ENCODE measurements at regions not wholly inside any gene's neighbourhood (a gene's known extent, or its start where the extent isn't known, plus 50 kb on each side); places are given as distances from the start of the nearest gene placed in this dataset.

DNA sequence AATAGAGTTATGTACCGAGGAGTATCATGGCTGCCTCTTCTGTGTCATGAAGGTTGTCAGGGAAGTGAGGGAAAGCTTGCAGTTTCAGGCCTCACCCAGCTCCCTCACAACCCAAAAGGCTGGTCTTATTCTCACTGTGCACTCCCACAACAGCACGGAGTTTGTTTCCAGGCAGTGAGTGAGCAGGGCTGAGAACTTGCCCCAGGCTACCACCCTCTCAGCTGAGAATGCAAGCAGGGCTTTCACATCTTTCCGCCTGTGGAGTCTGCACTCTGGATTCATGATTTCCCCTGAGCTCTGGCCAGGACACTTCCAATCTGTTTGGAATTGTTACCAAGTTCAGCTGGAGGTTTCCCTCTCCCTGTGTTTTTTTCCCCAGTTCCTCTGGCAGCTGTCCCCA is 2284.7 kb upstream of the PCDH20 start:
- TF ChIP-seq EZH2phosphoT487 (IDR thresholded peaks at IDR 0.05; ENCODE audit: borderline replicate concordance) = no peak
- TF ChIP-seq, protein P1, sequence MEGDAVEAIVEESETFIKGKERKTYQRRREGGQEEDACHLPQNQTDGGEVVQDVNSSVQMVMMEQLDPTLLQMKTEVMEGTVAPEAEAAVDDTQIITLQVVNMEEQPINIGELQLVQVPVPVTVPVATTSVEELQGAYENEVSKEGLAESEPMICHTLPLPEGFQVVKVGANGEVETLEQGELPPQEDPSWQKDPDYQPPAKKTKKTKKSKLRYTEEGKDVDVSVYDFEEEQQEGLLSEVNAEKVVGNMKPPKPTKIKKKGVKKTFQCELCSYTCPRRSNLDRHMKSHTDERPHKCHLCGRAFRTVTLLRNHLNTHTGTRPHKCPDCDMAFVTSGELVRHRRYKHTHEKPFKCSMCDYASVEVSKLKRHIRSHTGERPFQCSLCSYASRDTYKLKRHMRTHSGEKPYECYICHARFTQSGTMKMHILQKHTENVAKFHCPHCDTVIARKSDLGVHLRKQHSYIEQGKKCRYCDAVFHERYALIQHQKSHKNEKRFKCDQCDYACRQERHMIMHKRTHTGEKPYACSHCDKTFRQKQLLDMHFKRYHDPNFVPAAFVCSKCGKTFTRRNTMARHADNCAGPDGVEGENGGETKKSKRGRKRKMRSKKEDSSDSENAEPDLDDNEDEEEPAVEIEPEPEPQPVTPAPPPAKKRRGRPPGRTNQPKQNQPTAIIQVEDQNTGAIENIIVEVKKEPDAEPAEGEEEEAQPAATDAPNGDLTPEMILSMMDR (conservative IDR thresholded peaks at IDR 0.05; ENCODE audit: low read length) = no peak
- Histone ChIP-seq H3K4me2 (ENCODE audit: low read depth, low read length, poor library complexity, severe bottlenecking) (no peak overlapping the region), H3K9me3 (ENCODE audit: insufficient read depth, low read depth, low read length) (no peaks in the 10 kb centered on the region), H4K20me1 (ENCODE audit: insufficient read depth, low read length, poor library complexity, severe bottlenecking) (no peaks in the 10 kb centered on the region), H3K4me1 (ENCODE audit: insufficient read depth, low read length, poor library complexity, severe bottlenecking) (no peaks in the 10 kb centered on the region), H3K4me3 (ENCODE audit: low read length, poor library complexity, severe bottlenecking) (no peak overlapping the region), H3K36me3 (ENCODE audit: insufficient read depth, low read length) (no peaks in the 10 kb centered on the region), H3K9ac (ENCODE audit: low read depth, low read length, poor library complexity, severe bottlenecking) (no peak overlapping the region), H3K79me2 (ENCODE audit: insufficient read depth, low read length) (no peaks in the 10 kb centered on the region), H3F3A (ENCODE audit: low read depth) (no peaks in the 10 kb centered on the region), H3K27me3 (ENCODE audit: insufficient read depth, low read length, poor library complexity, severe bottlenecking) (no peaks in the 10 kb centered on the region), H3K9me2 (replicated peaks; ENCODE audit: low read depth, low read length) (no peaks in the 10 kb centered on the region), H2AFZ (ENCODE audit: low read length) (no peak overlapping the region)

DNA sequence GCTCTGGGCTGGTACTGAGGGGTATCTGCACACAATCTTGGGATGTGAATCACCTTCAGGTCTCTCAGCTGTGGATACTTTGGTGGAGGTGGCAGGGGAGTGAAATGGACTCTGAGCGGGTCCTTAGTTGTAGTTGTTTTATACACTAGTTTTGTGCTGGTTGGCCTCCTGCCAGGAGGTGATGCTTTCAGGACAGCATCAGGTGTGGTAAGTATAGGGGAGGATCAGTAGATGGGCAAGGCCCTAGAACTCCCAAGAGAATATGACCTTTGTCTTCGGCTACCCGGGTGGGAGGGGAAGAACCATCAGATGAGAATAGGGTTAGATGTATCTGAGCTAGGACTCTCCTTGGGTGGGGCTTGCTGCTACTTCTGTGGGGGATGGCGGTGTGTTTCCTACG is 2284.3 kb upstream of the PCDH20 start:
- Histone ChIP-seq H2AFZ (ENCODE audit: low read length) (no peak overlapping the region), H3K4me1 (ENCODE audit: insufficient read depth, low read length, poor library complexity, severe bottlenecking) (no peaks in the 10 kb centered on the region), H3K9me3 (ENCODE audit: insufficient read depth, low read depth, low read length) (no peaks in the 10 kb centered on the region), H4K20me1 (ENCODE audit: insufficient read depth, low read length, poor library complexity, severe bottlenecking) (no peaks in the 10 kb centered on the region), H3K79me2 (ENCODE audit: insufficient read depth, low read length) (no peaks in the 10 kb centered on the region), H3K27me3 (ENCODE audit: insufficient read depth, low read length, poor library complexity, severe bottlenecking) (no peaks in the 10 kb centered on the region), H3K36me3 (ENCODE audit: insufficient read depth, low read length) (no peaks in the 10 kb centered on the region), H3K4me2 (ENCODE audit: low read depth, low read length, poor library complexity, severe bottlenecking) (no peak overlapping the region), H3K9ac (ENCODE audit: low read depth, low read length, poor library complexity, severe bottlenecking) (no peak overlapping the region), H3F3A (ENCODE audit: low read depth) (no peaks in the 10 kb centered on the region), H3K4me3 (ENCODE audit: low read length, poor library complexity, severe bottlenecking) (no peak overlapping the region), H3K9me2 (replicated peaks; ENCODE audit: low read depth, low read length) (no peaks in the 10 kb centered on the region)
- TF ChIP-seq, protein P1 (conservative IDR thresholded peaks at IDR 0.05; ENCODE audit: low read length) = no peak
- TF ChIP-seq EZH2phosphoT487 (IDR thresholded peaks at IDR 0.05; ENCODE audit: borderline replicate concordance) = no peak

DNA sequence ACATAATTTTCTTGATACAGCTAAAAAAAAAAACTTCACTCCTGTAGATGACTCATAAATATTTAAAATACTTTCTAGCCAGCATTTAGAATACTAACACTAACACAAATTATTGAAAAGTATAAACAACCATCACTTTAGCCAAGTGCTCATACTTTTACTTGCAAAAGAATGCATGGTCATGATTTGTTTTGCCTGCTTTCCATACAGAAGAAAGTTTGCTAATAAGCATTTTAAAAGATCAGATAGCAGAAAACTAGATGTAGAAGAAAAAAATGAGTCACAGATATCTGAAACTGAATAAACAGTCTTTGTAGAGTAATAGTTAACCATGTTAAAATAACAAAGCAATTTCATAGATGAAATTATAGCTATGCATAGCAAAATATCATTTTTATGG is 2280.4 kb upstream of the PCDH20 start:
- H3K9ac ChIP-seq (ENCODE audit: low read depth, low read length, poor library complexity, severe bottlenecking) = no peak overlapping the region
- H4K20me1 ChIP-seq (ENCODE audit: insufficient read depth, low read length, poor library complexity, severe bottlenecking) = no peaks in the 10 kb centered on the region
- no peaks in the 10 kb centered on the region for H3K9me3 ChIP-seq (ENCODE audit: insufficient read depth, low read depth, low read length)
- H3K27me3 ChIP-seq (ENCODE audit: insufficient read depth, low read length, poor library complexity, severe bottlenecking) = no peaks in the 10 kb centered on the region
- no peaks in the 10 kb centered on the region for H3K4me1 ChIP-seq (ENCODE audit: insufficient read depth, low read length, poor library complexity, severe bottlenecking)
- H3K4me3 ChIP-seq (ENCODE audit: low read length, poor library complexity, severe bottlenecking) = no peak overlapping the region
- no peak overlapping the region for H3K4me2 ChIP-seq (ENCODE audit: low read depth, low read length, poor library complexity, severe bottlenecking)
- H3K9me2 ChIP-seq (replicated peaks; ENCODE audit: low read depth, low read length) = no peaks in the 10 kb centered on the region
- TF ChIP-seq EZH2phosphoT487 (IDR thresholded peaks at IDR 0.05; ENCODE audit: borderline replicate concordance) = no peak
- TF ChIP-seq, protein P1 (conservative IDR thresholded peaks at IDR 0.05; ENCODE audit: low read length) = no peak
- no peak overlapping the region for H2AFZ ChIP-seq (ENCODE audit: low read length)
- no peaks in the 10 kb centered on the region for H3F3A ChIP-seq (ENCODE audit: low read depth)
- H3K36me3 ChIP-seq (ENCODE audit: insufficient read depth, low read length) = no peaks in the 10 kb centered on the region
- H3K79me2 ChIP-seq (ENCODE audit: insufficient read depth, low read length) = no peaks in the 10 kb centered on the region

Measured in Loucy (cell line).